ENCODE measurements at regions not wholly inside any gene's neighbourhood (a gene's known extent, or its start where the extent isn't known, plus 50 kb on each side); places are given as distances from the start of the nearest gene placed in this dataset.
"Not testable (repeated sequence)": the region's sequence is repeated elsewhere in the genome, so short reads cannot be mapped to it uniquely, and the experiment has no call there.

GRCh38 chr1:148202013-148202412, 49.9 kb upstream of the NBPF11 start:
- not testable (repeated sequence) for TF ChIP-seq CTCF, POLR2A (IDR thresholded peaks at IDR 0.05)
